ENCODE measurements at regions not wholly inside any gene's neighbourhood (a gene's known extent, or its start where the extent isn't known, plus 50 kb on each side); places are given as distances from the start of the nearest gene placed in this dataset.

GRCh38 chr7:131000873-131001272 lies 266.9 kb upstream of the KLF14 start:
- Histone ChIP-seq H3K4me1 (ENCODE audit: control insufficient read depth, insufficient read depth, low read length) (peaks cover 12% of the 10 kb centered on the region), H3K4me3 (ENCODE audit: low read depth, low read length) (no peak overlapping the region), H3K27ac (ENCODE audit: extremely low read depth, low read depth, low read length) (no peak overlapping the region), H3K9me3 (ENCODE audit: control insufficient read depth, insufficient read depth, low read depth, low read length) (no peaks in the 10 kb centered on the region), H3K36me3 (ENCODE audit: control insufficient read depth in 2 of 2, insufficient read depth in 1 of 2, low read length in 2 of 2) (no peaks in the 10 kb centered on the region)
- POLR2A ChIA-PET: no interaction called here
- CTCF ChIA-PET: interaction anchor here (0.6 to 6.0 kb wide), 4 partner anchors 18 to 105 kb away, joined by 3 to 70 read pairs (median 8); no protein-coding TSS in a partner anchor
- TF ChIP-seq ZNF626 (tag by site-specific recombination; IDR thresholded peaks at IDR 0.05) (no peak), ZNF341 (tag by site-specific recombination; IDR thresholded peaks at IDR 0.05; ENCODE audit: low read depth) (no peak), ZNF404 (tag by site-specific recombination; IDR thresholded peaks at IDR 0.05) (no peak), ZNF155 (tag by site-specific recombination; IDR thresholded peaks at IDR 0.05) (no peak), ZNF433 (tag by site-specific recombination; IDR thresholded peaks at IDR 0.05; ENCODE audit: low read depth) (no peak), ZNF133 (tag by site-specific recombination; IDR thresholded peaks at IDR 0.05) (no peak), SP3 (tag by site-specific recombination; IDR thresholded peaks at IDR 0.05) (no peak), ZNF610 (tag by site-specific recombination; IDR thresholded peaks at IDR 0.05; ENCODE audit: borderline replicate concordance) (no peak), ZNF664 (tag by site-specific recombination; IDR thresholded peaks at IDR 0.05) (no peak)
- TF ChIP-seq, protein P1, sequence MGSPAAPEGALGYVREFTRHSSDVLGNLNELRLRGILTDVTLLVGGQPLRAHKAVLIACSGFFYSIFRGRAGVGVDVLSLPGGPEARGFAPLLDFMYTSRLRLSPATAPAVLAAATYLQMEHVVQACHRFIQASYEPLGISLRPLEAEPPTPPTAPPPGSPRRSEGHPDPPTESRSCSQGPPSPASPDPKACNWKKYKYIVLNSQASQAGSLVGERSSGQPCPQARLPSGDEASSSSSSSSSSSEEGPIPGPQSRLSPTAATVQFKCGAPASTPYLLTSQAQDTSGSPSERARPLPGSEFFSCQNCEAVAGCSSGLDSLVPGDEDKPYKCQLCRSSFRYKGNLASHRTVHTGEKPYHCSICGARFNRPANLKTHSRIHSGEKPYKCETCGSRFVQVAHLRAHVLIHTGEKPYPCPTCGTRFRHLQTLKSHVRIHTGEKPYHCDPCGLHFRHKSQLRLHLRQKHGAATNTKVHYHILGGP (tag by site-specific recombination; IDR thresholded peaks at IDR 0.05): no peak

- ChIA-PET POLR2A (no interaction called here), CTCF (interaction anchor here (0.6 to 6.0 kb wide), 6 partner anchors 18 to 107 kb away, joined by 3 to 70 read pairs (median 10); no protein-coding TSS in a partner anchor)
- no peak overlapping the region for H3K27ac ChIP-seq (ENCODE audit: extremely low read depth, low read depth, low read length)
- H3K4me1 ChIP-seq (ENCODE audit: control insufficient read depth, insufficient read depth, low read length): peaks cover under 1% of the 10 kb centered on the region; the same call in 1 of the 2 replicates
- no peaks in the 10 kb centered on the region for H3K36me3 ChIP-seq (ENCODE audit: control insufficient read depth in 2 of 2, insufficient read depth in 1 of 2, low read length in 2 of 2)
- H3K4me3 ChIP-seq (ENCODE audit: low read depth, low read length): no peak overlapping the region
- TF ChIP-seq SETDB1 (IDR thresholded peaks at IDR 0.05; ENCODE audit: insufficient read length, low read length): peak; percentile 53
- no peak for TF ChIP-seq ZNF239 (tag by site-specific recombination; IDR thresholded peaks at IDR 0.05)
- H3K9me3 ChIP-seq (ENCODE audit: control insufficient read depth, insufficient read depth, low read depth, low read length): no peaks in the 10 kb centered on the region
Observed at GRCh38 chr7:131002600-131002999, 268.6 kb upstream of the KLF14 start.

GRCh38 chr7:131003634-131004033 lies 269.6 kb upstream of the KLF14 start:
- no peaks in the 10 kb centered on the region for H3K4me1 ChIP-seq (ENCODE audit: control insufficient read depth, insufficient read depth, low read length)
- no peaks in the 10 kb centered on the region for H3K36me3 ChIP-seq (ENCODE audit: control insufficient read depth in 2 of 2, insufficient read depth in 1 of 2, low read length in 2 of 2)
- no peak overlapping the region for H3K27ac ChIP-seq (ENCODE audit: extremely low read depth, low read depth, low read length)
- ChIA-PET CTCF (interaction anchor here (1.2 to 6.0 kb wide), 4 partner anchors 21 to 108 kb away, joined by 4 to 70 read pairs (median 19); no protein-coding TSS in a partner anchor), POLR2A (no interaction called here)
- H3K4me3 ChIP-seq (ENCODE audit: low read depth, low read length): no peak overlapping the region
- TF ChIP-seq ZNF664 (tag by site-specific recombination; IDR thresholded peaks at IDR 0.05) (no peak), ZNF701 (tag by site-specific recombination; IDR thresholded peaks at IDR 0.05) (no peak), KLF8 (tag by site-specific recombination; IDR thresholded peaks at IDR 0.05) (no peak), ZNF596 (tag by site-specific recombination; IDR thresholded peaks at IDR 0.05) (no peak), ZNF677 (tag by site-specific recombination; IDR thresholded peaks at IDR 0.05) (no peak), SP3 (tag by site-specific recombination; IDR thresholded peaks at IDR 0.05) (no peak), MEIS1 (CRISPR knock-in tag; IDR thresholded peaks at IDR 0.05; ENCODE audit: borderline replicate concordance) (no peak), ZNF510 (tag by site-specific recombination; IDR thresholded peaks at IDR 0.05; ENCODE audit: insufficient replicate concordance) (no peak), ZNF768 (tag by site-specific recombination; IDR thresholded peaks at IDR 0.05) (no peak), ZFP69B (tag by site-specific recombination; IDR thresholded peaks at IDR 0.05) (no peak), FEZF1 (tag by site-specific recombination; IDR thresholded peaks at IDR 0.05) (no peak), GLI4 (tag by site-specific recombination; IDR thresholded peaks at IDR 0.05) (no peak), SP2 (tag by site-specific recombination; IDR thresholded peaks at IDR 0.05) (no peak)
- TF ChIP-seq, protein P2, sequence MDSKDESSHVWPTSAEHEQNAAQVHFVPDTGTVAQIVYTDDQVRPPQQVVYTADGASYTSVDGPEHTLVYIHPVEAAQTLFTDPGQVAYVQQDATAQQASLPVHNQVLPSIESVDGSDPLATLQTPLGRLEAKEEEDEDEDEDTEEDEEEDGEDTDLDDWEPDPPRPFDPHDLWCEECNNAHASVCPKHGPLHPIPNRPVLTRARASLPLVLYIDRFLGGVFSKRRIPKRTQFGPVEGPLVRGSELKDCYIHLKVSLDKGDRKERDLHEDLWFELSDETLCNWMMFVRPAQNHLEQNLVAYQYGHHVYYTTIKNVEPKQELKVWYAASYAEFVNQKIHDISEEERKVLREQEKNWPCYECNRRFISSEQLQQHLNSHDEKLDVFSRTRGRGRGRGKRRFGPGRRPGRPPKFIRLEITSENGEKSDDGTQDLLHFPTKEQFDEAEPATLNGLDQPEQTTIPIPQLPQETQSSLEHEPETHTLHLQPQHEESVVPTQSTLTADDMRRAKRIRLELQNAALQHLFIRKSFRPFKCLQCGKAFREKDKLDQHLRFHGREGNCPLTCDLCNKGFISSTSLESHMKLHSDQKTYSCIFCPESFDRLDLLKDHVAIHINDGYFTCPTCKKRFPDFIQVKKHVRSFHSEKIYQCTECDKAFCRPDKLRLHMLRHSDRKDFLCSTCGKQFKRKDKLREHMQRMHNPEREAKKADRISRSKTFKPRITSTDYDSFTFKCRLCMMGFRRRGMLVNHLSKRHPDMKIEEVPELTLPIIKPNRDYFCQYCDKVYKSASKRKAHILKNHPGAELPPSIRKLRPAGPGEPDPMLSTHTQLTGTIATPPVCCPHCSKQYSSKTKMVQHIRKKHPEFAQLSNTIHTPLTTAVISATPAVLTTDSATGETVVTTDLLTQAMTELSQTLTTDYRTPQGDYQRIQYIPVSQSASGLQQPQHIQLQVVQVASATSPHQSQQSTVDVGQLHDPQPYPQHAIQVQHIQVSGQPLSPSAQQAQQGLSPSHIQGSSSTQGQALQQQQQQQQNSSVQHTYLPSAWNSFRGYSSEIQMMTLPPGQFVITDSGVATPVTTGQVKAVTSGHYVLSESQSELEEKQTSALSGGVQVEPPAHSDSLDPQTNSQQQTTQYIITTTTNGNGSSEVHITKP (tag by site-specific recombination; IDR thresholded peaks at IDR 0.05): no peak
- no peaks in the 10 kb centered on the region for H3K9me3 ChIP-seq (ENCODE audit: control insufficient read depth, insufficient read depth, low read depth, low read length)

All from HEK293 (cell line).